ENCODE measurements at regions not wholly inside any gene's neighbourhood (a gene's known extent, or its start where the extent isn't known, plus 50 kb on each side); places are given as distances from the start of the nearest gene placed in this dataset.
A peak's percentile ranks its signal among the peaks of the same experiment; 100 is the strongest.
"Not testable (repeated sequence)": the region's sequence is repeated elsewhere in the genome, so short reads cannot be mapped to it uniquely, and the experiment has no call there.

GRCh38 chr10:64109926-64110495 is 588.8 kb downstream of the REEP3 start:
- no peak for DNase-seq

- DNase-seq = no peak
These were observed 591.6 kb downstream of the REEP3 start for GRCh38 chr10:64112701-64113355.

GRCh38 chr10:64113375-64113774 is 592.2 kb downstream of the REEP3 start:
- no peak for DNase-seq

GRCh38 chr10:64113792-64114191 is 592.6 kb downstream of the REEP3 start:
- no peak for DNase-seq

GRCh38 chr10:64115471-64115870 is 594.3 kb downstream of the REEP3 start:
- DNase-seq = no peak

- DNase-seq = peak in 9 of 58 donors; percentile 0 to 13 (median 4)
These were observed 594.9 kb downstream of the REEP3 start for GRCh38 chr10:64115908-64116643.

- no peak for DNase-seq
These were observed 595.5 kb downstream of the REEP3 start for GRCh38 chr10:64116707-64117106.

GRCh38 chr10:64118736-64119135 is 597.5 kb downstream of the REEP3 start:
- no peak for DNase-seq

GRCh38 chr10:64120301-64120980 is 599.2 kb downstream of the REEP3 start:
- not testable (repeated sequence) for DNase-seq

- DNase-seq = no peak
These were observed 609.0 kb downstream of the REEP3 start for GRCh38 chr10:64130152-64130551.

GRCh38 chr10:64134676-64135075 is 613.5 kb downstream of the REEP3 start:
- DNase-seq = no peak

- no peak for DNase-seq
These were observed 621.2 kb downstream of the REEP3 start for GRCh38 chr10:64142395-64142794.

- no peak for DNase-seq
These were observed 627.4 kb downstream of the REEP3 start for GRCh38 chr10:64148607-64149006.

- DNase-seq = no peak
These were observed 635.0 kb downstream of the REEP3 start for GRCh38 chr10:64156166-64156565.

- DNase-seq = no peak
These were observed 637.4 kb downstream of the REEP3 start for GRCh38 chr10:64158551-64158950.

- no peak for DNase-seq
These were observed 639.0 kb downstream of the REEP3 start for GRCh38 chr10:64159910-64160872.

- DNase-seq = no peak
These were observed 649.6 kb downstream of the REEP3 start for GRCh38 chr10:64170791-64171190.

- no peak for DNase-seq
These were observed 652.6 kb downstream of the REEP3 start for GRCh38 chr10:64173826-64174225.

GRCh38 chr10:64174666-64175255 is 653.6 kb downstream of the REEP3 start:
- DNase-seq = peak in 4 of 58 donors; percentile 1 to 8 (median 3)

- peak in 1 of 58 donors; percentile 1 for DNase-seq
These were observed 654.2 kb downstream of the REEP3 start for GRCh38 chr10:64175271-64175962.

All from anterior cingulate cortex (tissue), 58 donors.